ENCODE measurements at regions not wholly inside any gene's neighbourhood (a gene's known extent, or its start where the extent isn't known, plus 50 kb on each side); places are given as distances from the start of the nearest gene placed in this dataset.
"Not testable (repeated sequence)": the region's sequence is repeated elsewhere in the genome, so short reads cannot be mapped to it uniquely, and the experiment has no call there.

DNA sequence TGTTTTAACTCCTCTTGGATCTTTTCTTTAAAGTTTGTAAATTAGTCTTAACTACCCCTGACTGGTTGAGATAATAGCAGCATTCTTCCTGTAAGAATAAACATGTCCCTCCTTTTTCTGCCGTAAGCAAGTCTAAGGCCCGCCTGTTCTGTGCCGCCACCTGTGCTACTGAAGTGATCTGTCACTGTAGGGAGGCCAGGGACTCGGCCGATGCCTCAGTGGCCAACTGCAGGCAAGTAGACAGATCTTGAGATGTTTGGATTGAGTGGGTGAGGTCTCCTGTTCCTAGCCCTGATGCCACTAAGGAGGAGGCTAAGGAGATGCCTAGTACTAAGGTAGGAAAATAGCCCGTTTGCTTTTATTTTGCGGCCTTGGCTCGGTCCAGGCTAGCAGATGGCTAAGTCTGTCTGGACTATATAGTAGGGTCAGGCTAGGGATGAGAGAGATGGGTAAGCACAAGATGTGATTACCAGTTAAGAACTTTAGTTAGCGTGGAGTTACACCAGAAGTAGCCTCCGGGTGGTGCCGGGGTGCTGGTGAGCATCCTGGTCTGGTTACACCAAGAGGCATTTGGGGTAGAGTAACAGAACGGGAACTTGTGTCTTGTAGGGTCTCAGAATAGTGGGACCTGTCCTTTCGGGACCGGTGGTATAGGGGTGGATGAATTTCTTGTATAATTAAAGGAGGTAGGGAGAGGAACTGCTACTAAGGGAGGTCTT, 584.2 kb downstream of the SUCLG1 start:
- DNase-seq (ENCODE audit: low spot score): no peak

- no peak for DNase-seq (ENCODE audit: low spot score)
Observed at GRCh38 chr2:83874066-83874465, 585.0 kb downstream of the SUCLG1 start.

- no peak for DNase-seq (ENCODE audit: low spot score)
Observed at GRCh38 chr2:83873110-83873509, 586.0 kb downstream of the SUCLG1 start.

DNA sequence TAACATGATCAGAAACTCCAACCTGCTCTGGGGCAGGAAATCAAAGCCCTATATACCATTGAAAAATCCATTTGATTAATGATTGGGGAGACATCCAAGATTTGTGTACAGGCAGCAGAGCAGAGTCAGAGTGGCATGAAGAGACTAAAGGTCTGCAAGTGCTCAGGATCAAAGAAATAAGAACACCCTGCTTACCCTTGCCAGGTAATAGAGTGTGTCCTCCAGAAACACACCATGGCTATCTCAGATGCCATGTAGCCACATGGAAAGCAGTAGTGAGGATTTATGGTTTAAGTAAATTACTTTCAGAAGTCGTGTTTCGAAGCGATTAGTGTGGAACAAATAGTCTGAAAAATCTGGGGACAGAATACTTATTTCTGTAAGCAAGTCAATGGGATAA, 592.9 kb downstream of the SUCLG1 start:
- DNase-seq (ENCODE audit: low spot score): no peak

DNA sequence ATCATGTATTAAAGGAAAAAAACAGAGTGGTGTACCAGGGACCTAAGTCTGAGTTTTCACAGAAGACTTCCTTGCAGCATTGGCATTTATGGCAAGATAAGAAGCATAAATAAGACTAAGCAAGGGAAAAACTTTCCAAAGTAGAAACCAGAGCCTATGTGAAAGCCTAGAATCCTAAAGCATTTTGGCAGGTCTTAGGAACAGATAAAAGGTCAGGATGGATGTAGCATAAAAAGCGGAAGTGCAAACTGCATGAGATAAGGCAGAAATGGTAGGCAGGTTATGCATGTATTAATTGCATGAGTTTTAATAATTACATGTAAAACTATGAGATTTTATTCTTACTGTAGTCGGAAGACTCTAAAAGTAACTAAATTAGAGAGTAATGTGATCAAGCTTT, 596.5 kb downstream of the SUCLG1 start:
- DNase-seq (ENCODE audit: low spot score): no peak

DNA sequence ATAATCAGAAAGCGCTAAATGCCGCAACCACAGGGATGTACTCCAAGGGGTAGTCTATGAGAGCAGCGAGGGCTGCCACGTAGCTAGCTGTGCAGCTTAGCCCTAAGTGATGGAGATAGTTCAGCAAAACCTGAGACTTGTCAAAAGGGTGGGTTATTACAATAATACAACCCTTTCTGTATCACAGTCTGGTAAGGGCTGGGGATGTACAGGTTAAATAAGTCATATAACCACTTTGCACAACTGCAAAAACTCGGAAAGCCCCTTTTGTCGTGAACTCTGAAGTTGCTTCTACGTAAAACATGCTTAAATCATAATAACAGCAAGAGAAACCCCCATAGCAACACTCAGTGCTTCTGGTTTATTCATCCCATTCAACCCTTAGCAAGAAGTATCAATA, 598.8 kb downstream of the SUCLG1 start:
- DNase-seq (ENCODE audit: low spot score): no peak

DNA sequence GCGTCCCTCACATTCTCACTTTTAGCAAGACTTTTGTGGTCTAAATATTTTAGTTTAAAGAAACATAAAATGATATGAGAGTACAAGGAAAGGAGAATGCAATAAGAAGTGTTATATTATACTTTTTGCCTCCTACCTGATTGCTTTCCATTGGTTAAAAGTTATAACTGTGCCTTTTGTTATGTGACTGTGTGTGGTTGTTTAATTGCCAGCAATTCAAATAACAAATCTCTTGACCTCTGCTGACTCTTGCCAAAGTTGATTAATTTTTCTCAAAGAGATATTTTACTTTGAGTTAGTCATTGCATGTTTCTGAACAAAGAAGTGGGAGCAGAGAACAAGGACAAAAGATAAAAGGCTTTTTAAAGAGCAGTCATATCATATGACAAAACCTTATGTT, 599.5 kb downstream of the SUCLG1 start:
- DNase-seq (ENCODE audit: low spot score): no peak

GRCh38 chr2:83851066-83851465, 608.0 kb downstream of the SUCLG1 start:
- DNase-seq (ENCODE audit: low spot score): no peak

- DNase-seq (ENCODE audit: low spot score): no peak
Observed at GRCh38 chr2:83850071-83850725, 608.9 kb downstream of the SUCLG1 start.

- DNase-seq (ENCODE audit: low spot score): no peak
Observed at GRCh38 chr2:83844490-83844889, 614.6 kb downstream of the SUCLG1 start.

DNA sequence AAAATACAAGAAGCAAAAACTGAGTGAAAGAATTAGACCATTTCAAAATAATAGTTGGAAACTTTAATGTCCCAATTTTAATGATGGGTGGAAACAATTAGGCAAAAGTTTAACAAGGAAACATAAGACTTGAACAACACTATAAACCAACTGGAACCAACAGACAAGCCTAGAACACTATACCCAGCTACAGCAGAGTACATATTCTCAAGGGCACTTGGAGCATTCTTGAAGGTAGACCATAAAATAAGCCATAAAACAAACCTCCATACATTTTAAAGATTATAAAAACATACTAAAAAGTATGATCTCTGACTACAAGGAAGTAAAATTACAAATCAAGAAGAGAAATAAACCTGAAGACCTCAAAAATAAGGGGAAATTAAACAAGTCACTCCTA, 616.7 kb downstream of the SUCLG1 start:
- no peak for DNase-seq (ENCODE audit: low spot score)

GRCh38 chr2:83837823-83838222, 621.3 kb downstream of the SUCLG1 start:
- DNase-seq (ENCODE audit: low spot score): no peak

DNA sequence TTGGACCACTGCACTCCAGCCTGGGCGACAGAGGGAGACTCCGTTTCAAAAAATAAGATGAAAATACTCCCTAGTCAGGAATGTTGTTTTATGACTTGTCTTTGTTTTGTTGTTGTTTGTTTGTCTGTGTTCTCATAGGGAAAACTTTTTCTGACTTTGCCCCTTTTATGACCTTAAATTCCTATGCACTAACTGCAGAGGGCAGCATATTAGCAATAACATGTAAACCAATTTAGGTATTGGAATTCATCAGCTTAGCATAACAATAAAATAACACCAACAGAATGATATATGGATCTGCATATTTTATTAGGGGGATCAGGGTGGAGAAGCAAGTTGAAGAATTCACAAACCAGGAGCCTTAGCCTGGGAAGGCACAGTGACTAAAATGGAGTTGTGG, 631.5 kb downstream of the SUCLG1 start:
- no peak for DNase-seq (ENCODE audit: low spot score)

- DNase-seq (ENCODE audit: low spot score): no peak
Observed at GRCh38 chr2:83826577-83826976, 632.5 kb downstream of the SUCLG1 start.

DNA sequence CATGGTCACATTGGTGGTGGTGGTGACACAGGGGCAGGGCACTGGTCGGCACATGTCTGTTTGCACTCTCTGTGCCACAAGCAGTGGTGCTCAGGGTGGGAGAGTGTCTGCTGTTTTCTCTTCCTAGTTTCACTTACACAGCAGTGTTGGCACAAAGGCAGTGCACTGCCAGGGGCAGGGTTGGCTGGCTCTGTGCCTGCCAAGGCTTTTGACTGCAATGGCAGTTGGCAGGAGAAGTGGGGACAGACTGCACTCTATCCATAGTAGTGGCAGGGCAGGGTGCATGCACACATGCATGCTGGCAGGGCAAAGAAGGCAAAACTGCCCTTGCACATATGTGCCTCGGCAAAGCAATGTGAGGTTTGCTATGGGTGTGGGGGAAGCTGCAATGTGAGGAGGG, 635.9 kb downstream of the SUCLG1 start:
- no peak for DNase-seq (ENCODE audit: low spot score)

- no peak for DNase-seq (ENCODE audit: low spot score)
Observed at GRCh38 chr2:83817511-83817910, 641.6 kb downstream of the SUCLG1 start.

GRCh38 chr2:83808878-83809277, 650.2 kb downstream of the SUCLG1 start:
- DNase-seq (ENCODE audit: low spot score): no peak

GRCh38 chr2:83802604-83803003, 656.5 kb downstream of the SUCLG1 start:
- DNase-seq (ENCODE audit: low spot score): no peak

DNA sequence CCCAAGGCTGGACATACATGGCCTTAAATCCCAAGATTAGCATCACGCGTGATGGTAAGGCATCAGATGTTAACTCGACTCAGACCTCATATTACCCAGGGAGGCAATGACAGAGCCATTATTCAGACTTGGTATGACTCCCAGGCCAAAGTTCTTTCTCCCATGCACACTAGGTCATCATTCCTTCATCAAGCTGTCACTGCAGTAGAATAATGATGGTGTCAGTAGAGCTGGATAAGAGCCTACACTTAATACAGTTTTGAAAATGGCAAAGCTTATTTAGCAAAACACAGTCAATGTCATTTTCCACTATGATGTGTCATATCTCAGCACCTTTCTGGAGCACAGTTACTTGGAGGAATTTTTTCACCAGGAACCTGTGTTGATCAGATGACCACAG, 663.3 kb downstream of the SUCLG1 start:
- DNase-seq (ENCODE audit: low spot score): no peak

DNA sequence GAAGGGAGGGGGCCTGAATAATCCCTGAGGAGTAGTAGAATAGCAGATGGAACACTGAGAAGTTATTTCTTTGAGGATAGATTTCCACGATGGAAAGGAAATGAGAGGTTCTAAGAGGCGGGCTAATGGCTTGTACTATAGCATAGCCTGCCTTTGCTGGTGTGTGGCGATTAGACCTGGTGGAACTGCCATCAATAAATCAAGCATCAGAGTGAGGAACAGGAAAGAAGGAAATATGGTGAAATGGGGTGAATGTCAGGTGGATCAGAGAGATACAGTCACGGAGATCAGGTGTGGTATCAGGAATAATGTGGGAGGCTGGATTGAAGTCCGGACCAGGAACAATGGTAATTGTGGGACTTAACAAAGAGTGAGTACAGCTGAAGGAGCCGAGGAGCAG, 668.6 kb downstream of the SUCLG1 start:
- DNase-seq (ENCODE audit: low spot score): not testable (repeated sequence)

- DNase-seq (ENCODE audit: low spot score): not testable (repeated sequence)
Observed at GRCh38 chr2:83789674-83790073, 669.4 kb downstream of the SUCLG1 start.

- DNase-seq (ENCODE audit: low spot score): not testable (repeated sequence)
Observed at GRCh38 chr2:83788938-83789566, 670.0 kb downstream of the SUCLG1 start.

- no peak for DNase-seq (ENCODE audit: low spot score)
Observed at GRCh38 chr2:83787189-83787588, 671.9 kb downstream of the SUCLG1 start.

Data from CD4-positive, alpha-beta T cell treated with Interleukin-15 for 4 hours (primary cell).